ENCODE measurements at regions not wholly inside any gene's neighbourhood (a gene's known extent, or its start where the extent isn't known, plus 50 kb on each side); places are given as distances from the start of the nearest gene placed in this dataset.
"Not testable (repeated sequence)": the region's sequence is repeated elsewhere in the genome, so short reads cannot be mapped to it uniquely, and the experiment has no call there.

- not testable (repeated sequence) for DNase-seq
Measured at GRCh38 chr7:29709002-29709401, 97.3 kb upstream of the WIPF3 start.

GRCh38 chr7:29723127-29723526 lies 83.2 kb upstream of the WIPF3 start:
- DNase-seq = not testable (repeated sequence)

- DNase-seq = no peak
Measured at GRCh38 chr7:29723599-29723998, 82.7 kb upstream of the WIPF3 start.

- not testable (repeated sequence) for DNase-seq
Measured at GRCh38 chr7:29729534-29730165, 76.7 kb upstream of the WIPF3 start.

GRCh38 chr7:29734246-29734731 lies 72.0 kb upstream of the WIPF3 start:
- DNase-seq = no peak

- DNase-seq = not testable (repeated sequence)
Measured at GRCh38 chr7:29747645-29748245, 58.6 kb upstream of the WIPF3 start.

- DNase-seq = peak; percentile 63
Measured at GRCh38 chr7:29748286-29749099, 57.8 kb upstream of the WIPF3 start.

- no peak for DNase-seq
Measured at GRCh38 chr7:29749701-29750321, 56.5 kb upstream of the WIPF3 start.

- DNase-seq = not testable (repeated sequence)
Measured at GRCh38 chr7:29750373-29750940, 55.9 kb upstream of the WIPF3 start.

- DNase-seq = not testable (repeated sequence)
Measured at GRCh38 chr7:29751012-29751411, 55.3 kb upstream of the WIPF3 start.

- no peak for DNase-seq
Measured at GRCh38 chr7:29754874-29755490, 51.3 kb upstream of the WIPF3 start.
